Nephron progenitor cell (in vitro differentiated cells): ENCODE measurements at regions not wholly inside any gene's neighbourhood (a gene's known extent, or its start where the extent isn't known, plus 50 kb on each side); places are given as distances from the start of the nearest gene placed in this dataset.
"Not testable (repeated sequence)": the region's sequence is repeated elsewhere in the genome, so short reads cannot be mapped to it uniquely, and the experiment has no call there.

Experiments
- DNase-seq: peaks from one replicate; pipeline ENCODE4 v3.0.0; 2021
- H3K27ac Mint-ChIP-seq: 2 replicates; pipeline ENCODE4 v1.8.0; 2021; ENCODE audit warnings: mild to moderate bottlenecking, moderate library complexity, mixed read lengths
- H3K27me3 Mint-ChIP-seq: 2 replicates; pipeline ENCODE4 v1.8.0; 2021; ENCODE audit warnings: mild to moderate bottlenecking, low read depth, mixed read lengths; ENCODE audit not compliant: poor library complexity
- H3K36me3 Mint-ChIP-seq: 2 replicates; pipeline ENCODE4 v1.8.0; 2021; ENCODE audit warnings: low read depth, mixed read lengths
- H3K4me1 Mint-ChIP-seq: 2 replicates; pipeline ENCODE4 v1.8.0; 2021; ENCODE audit warnings: mixed read lengths
- H3K4me3 Mint-ChIP-seq: 2 replicates; pipeline ENCODE4 v1.8.0; 2021; ENCODE audit warnings: mild to moderate bottlenecking, moderate library complexity, mixed read lengths
- H3K9me3 Mint-ChIP-seq: 2 replicates; pipeline ENCODE4 v1.8.0; 2021; ENCODE audit warnings: mild to moderate bottlenecking, moderate library complexity, mixed read lengths
- TF ChIP-seq, protein P1 (sequence below): fragments of 200-600 bp; sonication (generic); IDR thresholded peaks from 2 replicates; pipeline ENCODE4 v1.5.0; 2021; ENCODE audit warnings: antibody characterized with exemption

DNA sequence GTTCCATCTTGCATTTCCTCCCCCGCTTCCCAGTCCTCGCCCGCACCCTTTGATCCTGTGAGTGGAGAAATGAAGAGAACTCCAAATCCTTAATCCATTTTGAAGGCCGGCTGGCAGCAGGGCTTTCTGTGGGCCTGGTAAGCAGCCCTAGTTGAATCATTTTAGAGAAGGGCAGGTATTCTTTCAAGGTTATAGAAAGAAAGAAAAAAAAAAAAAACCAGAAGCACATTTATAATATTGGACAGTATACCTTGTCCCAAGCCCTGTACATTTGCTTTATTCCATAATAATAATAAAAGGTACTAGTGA, 103.7 kb downstream of the PROP1 start:
- H3K27ac Mint-ChIP-seq, H3K4me3 Mint-ChIP-seq: not testable (repeated sequence)

DNA sequence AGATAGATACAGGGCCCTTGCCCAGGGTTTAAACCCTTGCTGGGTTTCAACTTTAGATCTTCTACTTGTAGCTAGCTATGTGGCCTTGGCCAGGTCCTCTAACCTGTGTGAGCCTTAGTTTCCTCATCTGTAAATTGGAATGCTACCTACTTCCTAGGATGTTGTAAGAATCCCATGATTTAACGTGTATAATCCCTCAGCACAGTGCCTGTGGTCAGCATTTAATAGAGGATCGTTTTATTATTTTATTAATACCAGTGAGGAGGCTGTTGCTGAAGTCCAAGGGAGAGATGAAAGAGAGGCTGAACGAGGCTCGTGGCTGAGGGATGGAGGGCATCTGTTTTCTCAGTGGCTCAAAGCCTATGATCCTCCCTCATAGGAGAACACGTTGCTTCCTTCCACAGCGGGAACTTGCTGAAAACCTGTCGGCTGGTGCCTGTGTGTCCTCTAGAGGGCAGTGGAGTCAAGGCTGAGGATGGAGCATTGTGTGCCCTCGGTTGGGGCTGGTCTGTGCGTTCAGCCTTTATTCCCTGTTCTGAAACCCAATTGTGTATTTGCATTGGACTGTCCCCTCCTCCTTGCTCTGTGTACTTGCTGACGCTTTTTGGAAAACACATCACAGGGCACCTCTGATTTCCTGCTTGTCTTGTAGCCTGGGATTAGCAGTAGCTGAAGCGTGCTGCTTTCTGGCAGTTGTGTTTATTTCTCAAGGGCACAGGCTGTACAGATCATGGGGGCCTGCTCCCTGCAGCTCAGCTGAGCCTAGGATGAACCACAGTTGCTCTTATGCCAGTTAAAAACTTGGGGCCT, 104.3 kb downstream of the PROP1 start:
- H3K27me3 Mint-ChIP-seq, H3K4me1 Mint-ChIP-seq, H3K36me3 Mint-ChIP-seq, H3K9me3 Mint-ChIP-seq, H3K4me3 Mint-ChIP-seq, H3K27ac Mint-ChIP-seq: not testable (repeated sequence)
- peak; percentile 30 for DNase-seq
- TF ChIP-seq, protein P1, sequence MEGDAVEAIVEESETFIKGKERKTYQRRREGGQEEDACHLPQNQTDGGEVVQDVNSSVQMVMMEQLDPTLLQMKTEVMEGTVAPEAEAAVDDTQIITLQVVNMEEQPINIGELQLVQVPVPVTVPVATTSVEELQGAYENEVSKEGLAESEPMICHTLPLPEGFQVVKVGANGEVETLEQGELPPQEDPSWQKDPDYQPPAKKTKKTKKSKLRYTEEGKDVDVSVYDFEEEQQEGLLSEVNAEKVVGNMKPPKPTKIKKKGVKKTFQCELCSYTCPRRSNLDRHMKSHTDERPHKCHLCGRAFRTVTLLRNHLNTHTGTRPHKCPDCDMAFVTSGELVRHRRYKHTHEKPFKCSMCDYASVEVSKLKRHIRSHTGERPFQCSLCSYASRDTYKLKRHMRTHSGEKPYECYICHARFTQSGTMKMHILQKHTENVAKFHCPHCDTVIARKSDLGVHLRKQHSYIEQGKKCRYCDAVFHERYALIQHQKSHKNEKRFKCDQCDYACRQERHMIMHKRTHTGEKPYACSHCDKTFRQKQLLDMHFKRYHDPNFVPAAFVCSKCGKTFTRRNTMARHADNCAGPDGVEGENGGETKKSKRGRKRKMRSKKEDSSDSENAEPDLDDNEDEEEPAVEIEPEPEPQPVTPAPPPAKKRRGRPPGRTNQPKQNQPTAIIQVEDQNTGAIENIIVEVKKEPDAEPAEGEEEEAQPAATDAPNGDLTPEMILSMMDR = peak; percentile 28

More for the DNA sequence above, 103.7 kb downstream of the PROP1 start:
- H3K9me3 Mint-ChIP-seq, DNase-seq, H3K27me3 Mint-ChIP-seq, H3K4me1 Mint-ChIP-seq, H3K36me3 Mint-ChIP-seq: not testable (repeated sequence)

DNA sequence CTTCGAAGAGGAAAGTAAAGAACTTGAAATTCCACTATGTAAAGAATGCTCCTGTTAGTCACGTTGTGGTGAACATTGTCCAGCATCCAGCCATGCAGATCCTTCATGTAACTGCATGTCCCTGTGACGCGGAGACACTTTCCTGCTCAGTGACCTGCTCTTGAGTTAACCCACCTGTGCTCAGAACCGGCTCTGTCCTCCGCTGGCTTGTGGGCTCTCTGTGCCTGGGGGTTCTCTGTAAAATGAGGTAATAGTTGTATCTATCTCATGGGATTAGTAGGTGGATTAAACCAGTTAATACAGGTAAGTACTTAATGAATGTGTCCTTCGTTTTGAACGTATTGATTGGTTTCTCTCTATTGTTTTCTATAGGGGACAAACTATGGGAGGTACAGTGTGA, 100.6 kb upstream of the FAM153A start:
- H3K27ac Mint-ChIP-seq, H3K4me1 Mint-ChIP-seq, DNase-seq, H3K9me3 Mint-ChIP-seq, H3K27me3 Mint-ChIP-seq, H3K4me3 Mint-ChIP-seq, H3K36me3 Mint-ChIP-seq: not testable (repeated sequence)

DNA sequence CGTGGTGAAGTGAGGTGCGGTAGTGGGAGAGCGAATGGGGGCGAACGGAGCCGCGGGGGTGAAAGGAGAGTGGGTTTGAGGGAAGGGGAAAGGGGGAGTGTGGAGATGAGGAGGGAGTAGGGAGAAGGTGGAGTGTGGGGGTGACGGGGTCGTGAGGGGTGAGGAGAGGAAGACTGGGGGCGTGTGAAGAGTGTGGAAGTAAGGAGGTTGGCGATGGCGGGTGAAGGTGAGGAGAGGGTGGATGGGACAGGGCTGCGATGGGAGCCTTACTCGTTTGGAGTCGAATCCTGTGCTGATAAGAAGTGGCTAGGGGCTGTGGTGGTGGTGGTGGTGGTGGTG, 93.2 kb upstream of the FAM153A start:
- DNase-seq, H3K9me3 Mint-ChIP-seq: not testable (repeated sequence)

DNA sequence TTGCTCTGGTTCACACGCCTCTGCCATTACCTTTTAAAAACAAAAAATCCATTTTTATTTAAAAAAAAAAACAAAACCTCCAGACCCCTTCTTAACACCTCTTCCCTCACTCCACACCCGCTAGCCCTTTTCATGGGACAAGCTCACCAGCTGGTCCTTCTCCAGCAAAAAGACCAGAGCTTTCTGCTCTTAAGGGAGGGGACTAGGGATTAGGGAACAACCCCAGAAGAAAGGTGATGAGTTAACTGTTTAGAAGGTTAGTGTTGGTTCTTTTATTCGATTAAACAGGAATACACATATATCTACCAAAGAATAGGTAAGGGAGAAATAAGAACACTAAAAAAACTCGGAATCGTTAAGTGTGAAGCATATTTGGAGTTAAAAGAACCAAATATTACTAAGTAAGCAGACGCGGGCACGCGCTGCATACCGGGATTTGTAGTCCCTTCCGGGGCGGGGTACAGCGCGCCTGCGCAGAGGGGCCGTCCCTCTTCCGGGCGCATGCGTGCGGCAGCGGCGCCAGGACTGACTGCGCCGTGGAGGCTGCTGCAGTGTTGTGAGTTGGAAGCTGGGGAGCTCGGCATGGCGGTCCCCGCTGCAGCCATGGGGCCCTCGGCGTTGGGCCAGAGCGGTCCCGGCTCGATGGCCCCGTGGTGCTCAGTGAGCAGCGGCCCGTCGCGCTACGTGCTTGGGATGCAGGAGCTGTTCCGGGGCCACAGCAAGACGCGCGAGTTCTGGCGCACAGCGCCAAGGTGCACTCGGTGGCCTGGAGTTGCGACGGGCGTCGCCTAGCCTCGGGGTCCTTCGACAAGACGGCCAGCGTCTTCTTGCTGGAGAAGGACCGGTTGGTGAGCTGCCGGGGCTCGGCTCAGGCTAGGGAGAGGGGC, 92.6 kb upstream of the FAM153A start:
- not testable (repeated sequence) for H3K4me3 Mint-ChIP-seq, H3K27ac Mint-ChIP-seq, H3K9me3 Mint-ChIP-seq, DNase-seq, H3K4me1 Mint-ChIP-seq, H3K36me3 Mint-ChIP-seq, H3K27me3 Mint-ChIP-seq

More for the DNA sequence above, 93.2 kb upstream of the FAM153A start:
- H3K27ac Mint-ChIP-seq, H3K4me1 Mint-ChIP-seq, H3K36me3 Mint-ChIP-seq, H3K27me3 Mint-ChIP-seq: not testable (repeated sequence)
- peak overlapping the region; percentile 90 for H3K4me3 Mint-ChIP-seq

DNA sequence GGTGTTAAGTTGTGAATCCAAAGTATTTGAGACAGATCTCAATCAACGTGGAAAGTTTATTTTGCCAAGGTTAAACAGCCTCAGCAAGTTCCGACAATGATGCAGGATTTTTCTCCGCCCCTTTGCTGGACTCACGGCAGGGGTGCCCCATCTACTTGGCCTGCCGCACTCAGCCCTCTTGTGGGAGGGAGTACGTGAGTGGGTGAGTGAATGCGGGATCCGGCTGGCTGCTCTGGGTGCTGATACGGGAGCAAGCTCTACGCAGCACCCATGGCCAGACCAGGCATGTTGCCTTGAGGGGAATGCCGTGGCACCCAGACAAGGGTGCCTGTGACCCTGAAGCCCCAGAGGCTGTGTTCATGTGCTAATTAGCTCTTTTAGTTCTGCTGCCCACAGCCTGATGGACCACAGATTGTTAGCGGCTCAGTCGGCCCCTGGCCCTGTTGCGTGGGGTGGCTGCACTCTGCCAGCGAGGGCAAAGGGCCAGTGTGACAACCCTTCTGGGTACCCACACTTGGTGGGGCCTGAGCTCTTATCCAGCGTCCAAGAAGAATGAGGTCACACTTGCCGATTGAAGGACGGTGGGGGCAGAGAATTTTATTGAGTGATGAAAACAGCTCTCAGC, 81.2 kb upstream of the FAM153A start:
- H3K27ac Mint-ChIP-seq, H3K9me3 Mint-ChIP-seq, H3K36me3 Mint-ChIP-seq, H3K27me3 Mint-ChIP-seq, H3K4me1 Mint-ChIP-seq, H3K4me3 Mint-ChIP-seq, DNase-seq: not testable (repeated sequence)

DNA sequence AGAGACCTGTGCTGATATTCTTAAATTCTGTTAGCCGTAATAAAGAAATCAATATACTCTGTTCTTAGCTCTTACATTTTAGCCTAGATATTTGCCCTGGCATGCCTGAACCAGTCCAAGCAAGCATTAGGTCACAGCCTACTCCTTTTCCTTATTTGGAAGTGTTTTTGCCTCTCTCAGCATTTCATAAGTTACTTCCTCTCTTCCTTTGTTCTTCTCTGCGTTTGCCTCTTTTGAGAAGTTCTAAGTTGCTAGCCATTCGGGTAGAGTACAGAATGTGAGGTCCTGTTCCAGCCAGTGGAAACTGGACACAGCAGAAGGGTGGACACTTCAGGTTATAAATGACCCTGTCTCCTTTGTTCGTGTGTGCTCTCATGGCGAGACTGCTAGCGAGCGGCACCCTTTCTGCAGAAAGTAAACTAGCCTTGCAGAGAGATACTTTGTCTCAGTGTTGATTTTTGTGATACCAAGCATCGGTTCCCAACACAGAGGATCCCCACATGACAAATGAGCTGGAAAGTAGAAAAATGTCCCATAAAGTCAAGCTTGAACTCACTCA, 75.0 kb upstream of the FAM153A start:
- not testable (repeated sequence) for H3K4me3 Mint-ChIP-seq, H3K9me3 Mint-ChIP-seq, DNase-seq, H3K27ac Mint-ChIP-seq, H3K27me3 Mint-ChIP-seq, H3K36me3 Mint-ChIP-seq, H3K4me1 Mint-ChIP-seq

DNA sequence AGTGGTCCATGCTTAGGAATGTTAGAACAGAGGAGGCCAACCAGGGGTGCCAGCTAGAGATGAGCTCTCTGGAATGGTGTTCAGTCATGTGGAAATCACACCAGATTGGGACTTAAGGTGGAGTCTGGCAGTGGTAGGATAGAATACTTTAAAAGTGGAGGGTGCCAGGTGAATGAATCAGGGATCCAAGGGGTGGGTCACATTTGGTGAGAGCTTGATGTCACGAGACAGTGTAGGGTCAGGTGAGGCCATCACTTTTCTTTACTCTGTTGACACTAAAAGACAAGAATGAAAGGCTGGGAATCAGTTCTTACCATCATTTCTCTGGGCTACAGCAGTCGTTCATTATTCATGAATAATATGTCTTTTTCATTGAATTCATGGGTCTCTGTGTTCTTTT, 73.8 kb upstream of the FAM153A start:
- not testable (repeated sequence) for H3K4me1 Mint-ChIP-seq, H3K9me3 Mint-ChIP-seq, H3K27me3 Mint-ChIP-seq, DNase-seq, H3K36me3 Mint-ChIP-seq, H3K27ac Mint-ChIP-seq, H3K4me3 Mint-ChIP-seq

DNA sequence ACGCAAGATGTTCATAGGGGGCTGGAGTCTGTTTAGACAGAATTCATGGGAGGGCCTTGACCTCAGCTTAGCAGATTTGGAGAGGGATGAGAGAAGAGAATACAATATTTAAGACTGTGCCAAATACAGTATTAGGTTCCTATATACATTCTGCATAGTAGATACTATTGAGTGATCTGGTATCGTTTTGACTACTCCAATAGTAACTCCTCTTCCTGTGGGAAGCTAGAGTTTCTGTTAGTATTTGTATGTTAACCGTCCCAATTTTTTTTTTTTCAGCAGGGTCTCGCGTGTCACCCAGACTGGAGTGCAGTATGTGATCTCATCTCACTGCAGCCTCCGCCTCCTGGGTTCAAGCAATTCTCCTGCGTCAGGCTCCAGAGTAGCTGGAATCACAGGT, 65.2 kb upstream of the FAM153A start:
- H3K4me3 Mint-ChIP-seq, DNase-seq, H3K9me3 Mint-ChIP-seq, H3K27me3 Mint-ChIP-seq, H3K4me1 Mint-ChIP-seq, H3K27ac Mint-ChIP-seq, H3K36me3 Mint-ChIP-seq: not testable (repeated sequence)

DNA sequence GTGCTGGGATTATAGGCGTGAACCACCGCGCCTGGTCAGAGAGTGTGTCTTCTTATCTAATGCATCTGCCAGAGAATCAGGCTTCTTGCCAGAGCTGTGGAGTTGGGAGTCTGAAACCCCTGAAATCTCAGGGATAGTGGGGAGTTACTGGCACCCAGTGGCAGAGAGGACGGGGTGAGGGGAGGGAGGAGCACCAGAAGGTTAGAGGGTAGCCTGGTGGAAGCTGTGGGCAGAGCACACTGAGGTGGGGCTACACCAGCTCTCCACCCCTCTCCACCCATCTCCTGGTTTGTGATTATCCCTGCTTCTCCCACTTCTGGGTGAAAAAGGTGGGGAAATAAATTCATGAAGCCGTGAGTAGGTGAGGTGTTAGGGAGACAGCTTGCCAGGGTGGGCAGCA, 63.9 kb upstream of the FAM153A start:
- DNase-seq, H3K9me3 Mint-ChIP-seq, H3K27ac Mint-ChIP-seq, H3K4me3 Mint-ChIP-seq, H3K36me3 Mint-ChIP-seq, H3K27me3 Mint-ChIP-seq, H3K4me1 Mint-ChIP-seq: not testable (repeated sequence)

DNA sequence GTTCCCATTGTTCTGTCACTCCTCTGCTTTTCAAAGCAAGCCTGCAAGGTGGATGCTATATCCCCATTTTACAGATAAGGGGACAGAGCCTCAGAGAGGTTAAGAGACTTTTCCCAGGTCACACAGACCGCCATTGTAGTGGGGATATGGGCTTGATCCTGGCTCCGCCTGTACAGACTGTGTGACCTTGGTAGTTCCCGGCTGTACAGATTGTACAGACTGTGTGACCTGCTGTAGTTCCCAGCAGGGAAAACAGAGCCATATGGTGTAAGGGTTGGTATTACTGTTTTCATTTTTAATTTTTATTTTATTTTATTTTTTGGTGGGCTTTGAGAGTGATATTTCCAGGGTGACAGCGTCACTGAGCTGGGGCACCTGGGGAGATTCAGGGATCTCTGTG, 63.2 kb upstream of the FAM153A start:
- not testable (repeated sequence) for H3K4me1 Mint-ChIP-seq, H3K9me3 Mint-ChIP-seq, H3K4me3 Mint-ChIP-seq, DNase-seq, H3K27me3 Mint-ChIP-seq, H3K27ac Mint-ChIP-seq, H3K36me3 Mint-ChIP-seq

DNA sequence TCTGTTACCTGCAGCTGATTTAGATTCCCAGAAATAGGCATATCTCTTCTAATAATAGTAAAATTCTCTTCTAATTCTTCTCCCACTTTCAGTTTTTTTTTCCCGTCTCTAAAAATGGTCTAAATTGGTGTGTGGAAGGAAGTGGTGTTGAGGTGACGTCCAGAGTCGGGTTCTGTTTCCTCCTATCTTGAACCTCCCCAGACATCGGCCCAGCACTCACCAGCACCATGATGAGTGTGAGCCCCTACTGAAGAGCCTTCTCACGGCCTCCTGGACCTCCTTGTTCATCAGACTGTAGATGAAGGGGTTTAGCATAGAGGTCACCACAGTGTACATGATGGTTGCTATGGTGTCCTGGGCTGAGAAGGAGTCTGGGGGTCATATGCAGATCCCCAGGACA, 53.5 kb upstream of the FAM153A start:
- not testable (repeated sequence) for DNase-seq, H3K27ac Mint-ChIP-seq, H3K27me3 Mint-ChIP-seq, H3K36me3 Mint-ChIP-seq, H3K9me3 Mint-ChIP-seq, H3K4me1 Mint-ChIP-seq, H3K4me3 Mint-ChIP-seq
